HG03571 (cell line): ENCODE measurements at regions not wholly inside any gene's neighbourhood (a gene's known extent, or its start where the extent isn't known, plus 50 kb on each side); places are given as distances from the start of the nearest gene placed in this dataset.
"Not testable (repeated sequence)": the region's sequence is repeated elsewhere in the genome, so short reads cannot be mapped to it uniquely, and the experiment has no call there.

Source experiments
- ATAC-seq: cut with Tn5 transposase; IDR thresholded peaks from one replicate; pipeline ENCODE4 v1.9.1; 2021; ENCODE audit not compliant: unreplicated experiment

DNA sequence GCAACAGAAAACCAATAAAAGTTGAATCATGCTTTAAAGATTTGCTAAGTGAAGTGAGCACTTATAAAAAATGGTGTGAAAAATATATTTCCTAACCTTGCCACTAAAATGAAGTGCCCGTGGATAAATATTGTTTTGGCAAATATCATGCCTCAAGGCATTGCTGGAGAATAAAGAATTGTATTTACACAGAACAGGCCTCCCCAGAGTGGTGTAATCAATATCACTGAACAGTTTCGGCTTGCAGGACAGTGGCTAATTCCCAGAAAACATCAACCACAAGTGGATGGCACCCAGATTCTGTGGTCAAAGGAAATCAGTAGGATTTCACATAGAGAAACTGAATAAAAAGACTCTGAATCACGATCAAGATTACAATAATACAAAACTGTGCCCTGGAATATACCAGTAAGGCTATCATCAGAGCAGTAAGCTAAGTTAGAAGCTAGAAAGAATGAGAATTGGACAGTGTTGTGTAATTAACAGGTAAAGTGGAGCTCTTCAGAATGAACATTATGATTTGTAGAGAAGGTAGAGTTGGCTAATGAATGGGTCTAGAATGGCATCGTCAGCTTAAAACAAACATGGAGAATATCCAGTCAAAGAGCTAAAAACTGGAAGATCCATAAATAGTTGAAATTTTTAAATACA is 1026.9 kb upstream of the ADGRB3 start:
- ATAC-seq = no peak

DNA sequence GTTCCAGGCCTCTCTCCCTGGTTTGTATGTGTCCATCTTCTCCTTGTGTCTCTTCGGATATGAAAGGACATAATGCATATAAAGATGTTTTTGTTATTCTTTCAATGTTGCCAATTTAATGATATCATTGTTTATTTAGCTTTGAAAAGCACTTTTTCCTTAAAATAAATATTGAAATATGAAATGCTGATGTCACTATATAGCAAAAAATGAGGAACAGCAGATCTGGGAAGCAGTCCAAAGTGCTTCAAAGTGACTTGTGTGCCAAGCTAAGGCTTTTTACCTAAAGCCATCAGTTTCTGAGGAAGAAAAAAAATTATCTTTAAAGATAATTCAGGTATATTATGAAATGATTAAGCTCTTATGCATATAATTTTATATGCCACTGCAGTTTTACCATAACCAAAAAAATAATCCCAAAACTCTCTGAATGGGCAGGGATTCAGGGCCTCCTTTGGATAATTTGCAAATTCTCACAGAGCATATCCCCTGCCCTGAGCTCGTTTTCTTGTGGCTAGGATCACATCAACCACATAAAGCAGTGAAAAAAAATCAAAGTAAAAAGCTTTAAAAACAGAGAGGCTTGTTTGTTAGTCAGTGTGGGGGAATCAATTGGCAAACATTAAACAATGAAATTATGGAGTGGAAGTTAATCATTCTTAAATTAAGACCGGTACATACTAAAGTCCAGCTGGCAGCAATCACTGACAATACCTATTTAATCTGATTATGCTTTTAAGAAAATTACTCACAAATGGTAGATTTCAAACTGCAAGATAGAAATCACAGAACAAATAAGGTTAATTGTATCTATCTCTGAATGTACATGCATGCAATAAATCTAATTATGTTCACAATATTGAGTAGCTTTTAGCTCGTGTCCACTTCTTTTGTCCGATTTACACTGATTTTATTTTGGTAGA is 1027.9 kb upstream of the ADGRB3 start:
- no peak for ATAC-seq

DNA sequence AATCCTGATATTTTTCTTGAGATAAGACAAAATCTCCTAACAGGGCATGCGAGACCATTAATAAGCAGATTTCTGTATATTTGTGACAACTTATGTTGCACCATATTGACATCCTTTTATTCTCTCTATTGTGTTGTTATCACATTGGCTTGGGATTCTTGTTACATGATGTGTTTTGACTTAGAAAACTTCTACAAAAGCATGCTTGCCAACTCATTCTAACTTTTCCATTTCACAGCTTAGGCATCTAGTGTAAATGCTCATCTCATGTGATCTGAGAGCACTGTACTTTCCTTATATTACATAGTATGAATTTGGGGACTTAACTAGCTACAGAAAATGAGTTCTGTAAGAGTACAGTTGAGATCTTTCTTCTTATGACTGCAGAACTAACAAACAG is 1040.7 kb upstream of the ADGRB3 start:
- ATAC-seq = no peak

DNA sequence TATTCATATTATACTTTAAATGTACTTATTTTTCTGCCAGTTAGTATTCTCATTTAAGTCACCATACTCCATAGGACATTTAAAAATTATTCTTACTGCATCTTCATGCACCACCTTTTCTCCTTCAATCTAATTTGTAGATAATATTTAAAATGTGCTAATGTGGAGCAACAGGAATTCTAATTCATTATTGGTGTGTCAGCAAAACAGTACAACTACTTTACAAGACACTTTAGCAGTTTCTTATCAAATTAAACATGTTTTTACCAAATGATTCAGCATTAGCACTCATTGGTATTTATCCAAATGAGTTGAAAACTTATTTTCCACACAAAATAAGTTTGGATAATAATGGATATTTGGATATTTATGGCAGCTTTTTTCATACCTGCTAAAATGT is 1041.8 kb upstream of the ADGRB3 start:
- no peak for ATAC-seq

DNA sequence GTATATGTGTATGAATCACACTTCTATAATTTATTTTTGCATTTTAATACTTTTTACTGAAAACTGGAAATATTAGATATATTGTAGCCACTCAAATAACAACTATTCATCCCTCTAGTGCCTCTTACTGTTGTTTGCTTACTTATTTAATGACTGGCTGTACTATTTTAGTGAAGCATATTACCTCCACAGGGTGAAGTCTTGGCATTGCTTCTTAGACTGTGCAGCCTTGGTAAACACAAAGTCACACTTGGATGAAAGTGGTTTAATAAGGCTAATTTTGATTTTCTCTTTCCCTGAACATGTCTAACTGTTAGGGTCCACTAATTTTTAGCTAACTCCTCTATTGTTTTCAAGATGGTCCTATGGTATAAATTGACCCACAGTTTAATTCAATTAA is 1043.2 kb upstream of the ADGRB3 start:
- no peak for ATAC-seq

DNA sequence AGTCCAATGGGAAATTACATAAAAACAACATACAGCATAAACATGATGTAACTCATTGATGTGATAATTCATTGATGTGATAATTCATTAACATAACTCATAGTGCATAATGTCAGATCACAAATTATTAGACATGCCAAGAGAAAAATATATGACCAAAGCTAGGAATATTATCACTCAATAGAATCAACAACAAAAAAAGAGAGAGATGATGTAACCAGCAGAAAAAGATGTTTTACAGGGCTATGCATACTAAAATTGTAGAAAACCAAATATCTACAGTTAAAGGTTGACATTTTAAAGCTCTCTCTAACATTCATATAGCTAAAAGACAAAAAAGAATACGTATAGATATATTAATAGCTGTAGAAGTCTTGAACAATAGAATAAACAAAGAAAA is 1067.2 kb upstream of the ADGRB3 start:
- ATAC-seq = no peak

DNA sequence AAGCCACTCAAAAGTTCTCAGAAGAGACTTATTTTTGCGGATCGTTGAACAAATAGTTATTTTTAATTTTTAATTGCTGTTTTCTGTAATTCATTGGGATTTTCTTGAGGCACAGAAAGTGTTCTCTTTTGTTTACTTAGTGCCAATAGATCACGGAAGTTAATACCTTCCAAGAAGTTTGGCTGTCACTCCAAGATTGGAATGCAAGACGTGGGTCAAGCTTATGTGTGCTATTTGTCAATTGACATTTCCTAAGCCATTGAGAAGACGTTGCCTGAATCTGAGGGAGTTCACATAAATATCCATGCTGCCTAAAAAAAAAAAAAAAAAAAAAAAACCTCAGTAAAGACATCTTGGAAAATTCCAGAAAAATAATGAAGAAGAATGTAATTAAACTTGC is 1071.4 kb upstream of the ADGRB3 start:
- no peak for ATAC-seq

DNA sequence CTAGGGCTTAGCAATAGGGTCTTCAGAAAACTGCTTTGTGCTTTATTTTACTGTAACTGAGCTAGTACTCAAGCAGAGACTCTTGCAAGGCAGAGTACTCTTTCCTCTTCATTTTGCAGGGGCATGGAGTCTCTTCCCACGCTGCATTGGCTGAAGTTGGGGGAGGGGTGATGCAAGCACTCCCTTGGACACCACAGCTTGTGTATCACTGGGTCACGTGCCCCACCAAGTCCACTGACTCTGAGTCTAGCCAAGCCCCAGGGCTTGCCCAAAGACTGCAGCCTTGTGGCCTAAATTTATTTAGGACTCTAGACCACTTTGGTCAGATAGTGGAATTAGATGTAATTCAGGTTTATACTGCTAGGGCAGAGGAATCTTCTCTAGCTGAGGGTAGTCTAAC is 1075.0 kb upstream of the ADGRB3 start:
- ATAC-seq = no peak

DNA sequence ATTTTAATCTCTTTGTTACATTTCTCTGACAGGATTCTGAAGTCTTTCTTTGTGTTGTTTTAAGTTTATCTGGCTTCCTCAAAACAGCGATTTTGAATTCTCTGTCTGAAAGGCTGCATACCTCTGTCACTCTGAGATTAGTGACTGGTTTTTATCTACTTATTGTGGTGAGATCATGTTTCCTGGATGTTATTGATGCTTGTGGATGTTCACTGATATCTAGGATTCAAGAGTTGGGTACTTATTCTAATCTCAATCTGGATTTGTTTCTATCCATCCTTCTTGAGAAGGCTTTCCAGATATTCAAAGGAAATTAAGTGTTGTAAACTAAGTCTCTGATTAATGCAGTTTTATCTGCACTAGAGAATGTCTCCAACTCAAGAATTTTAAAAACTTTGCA is 1076.1 kb upstream of the ADGRB3 start:
- no peak for ATAC-seq

DNA sequence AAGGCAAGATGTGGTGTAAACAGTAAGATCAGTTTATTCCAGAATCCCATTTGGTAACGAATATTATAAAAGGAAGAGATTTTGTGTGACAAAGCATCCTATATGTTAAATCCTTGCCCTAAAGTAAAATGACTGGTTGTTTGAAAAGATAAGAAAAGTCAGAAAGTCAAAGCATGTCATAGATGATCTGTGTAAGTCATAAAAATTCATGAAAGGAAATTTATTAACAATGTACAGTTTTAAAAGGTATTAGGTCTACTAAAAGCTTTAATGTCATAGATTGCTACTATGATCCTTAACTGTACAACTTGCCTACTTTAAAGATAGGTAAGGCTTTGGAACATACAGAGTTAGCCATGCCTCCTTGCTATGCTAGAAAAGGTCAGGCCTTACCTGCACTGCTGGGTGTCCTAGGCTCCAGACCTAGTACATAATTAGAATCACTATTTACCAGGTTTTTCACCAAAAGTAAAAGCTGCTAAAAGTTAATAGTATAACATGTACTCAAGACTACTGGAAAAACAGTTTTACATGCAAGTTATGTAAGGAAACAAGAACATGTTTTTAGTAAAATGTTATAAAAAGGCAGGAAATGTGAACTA is 1090.1 kb upstream of the ADGRB3 start:
- ATAC-seq = no peak

DNA sequence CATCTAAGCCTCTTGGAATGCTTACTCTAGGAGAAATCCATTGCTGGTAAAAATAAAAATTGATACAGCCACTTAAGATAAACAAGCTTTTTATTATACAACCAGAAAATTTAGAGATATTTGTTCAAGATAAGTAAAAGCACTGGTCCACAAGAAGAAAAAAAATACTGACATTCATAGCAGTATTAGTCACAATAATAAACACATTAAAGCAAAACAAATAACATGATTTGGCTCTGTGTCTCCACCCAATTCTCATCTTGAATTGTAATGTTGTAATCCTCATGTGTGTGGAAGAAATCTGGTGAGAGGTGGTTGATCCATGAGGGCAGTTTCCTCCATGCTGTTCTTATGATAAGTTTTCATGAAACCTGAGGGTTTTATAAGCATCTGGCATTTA is 1093.5 kb upstream of the ADGRB3 start:
- no peak for ATAC-seq

DNA sequence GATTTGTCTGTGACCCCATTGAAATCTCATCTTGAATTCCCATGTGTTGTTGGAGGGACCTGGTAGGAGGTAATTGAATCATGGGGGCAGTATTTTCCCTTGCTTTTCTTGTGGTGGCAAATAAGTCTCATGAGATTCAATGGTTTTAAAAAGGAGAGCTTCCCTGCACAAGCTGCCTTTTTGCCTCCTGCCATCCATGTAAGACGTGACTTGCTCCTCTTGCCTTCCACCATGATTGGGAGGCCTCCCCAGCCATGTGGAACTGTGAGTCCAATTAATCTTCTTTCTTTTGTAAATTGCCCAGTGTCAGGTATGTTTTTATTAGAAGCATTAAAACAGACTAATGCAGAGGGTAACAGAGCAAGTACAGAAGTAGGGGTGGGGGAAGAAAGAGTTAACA is 1097.0 kb upstream of the ADGRB3 start:
- no peak for ATAC-seq

DNA sequence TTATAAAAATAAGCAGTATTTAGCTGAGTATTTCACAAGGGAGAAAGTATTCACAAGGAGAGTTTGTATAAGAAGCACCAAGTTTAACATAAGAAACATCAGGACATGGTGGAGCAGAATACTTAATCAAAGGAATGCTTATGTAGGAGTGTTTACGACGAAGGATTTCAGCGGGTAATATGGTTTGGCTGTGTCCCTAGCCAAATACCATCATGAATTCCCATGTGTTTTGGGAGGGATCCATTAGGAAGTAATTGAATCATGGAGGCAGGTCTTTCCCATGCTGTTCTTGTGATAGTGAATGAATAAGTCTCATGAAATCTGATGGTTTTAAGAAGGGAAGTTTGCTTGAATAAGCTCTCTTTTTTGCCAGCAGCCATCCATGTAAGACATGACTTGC is 1099.1 kb upstream of the ADGRB3 start:
- no peak for ATAC-seq

DNA sequence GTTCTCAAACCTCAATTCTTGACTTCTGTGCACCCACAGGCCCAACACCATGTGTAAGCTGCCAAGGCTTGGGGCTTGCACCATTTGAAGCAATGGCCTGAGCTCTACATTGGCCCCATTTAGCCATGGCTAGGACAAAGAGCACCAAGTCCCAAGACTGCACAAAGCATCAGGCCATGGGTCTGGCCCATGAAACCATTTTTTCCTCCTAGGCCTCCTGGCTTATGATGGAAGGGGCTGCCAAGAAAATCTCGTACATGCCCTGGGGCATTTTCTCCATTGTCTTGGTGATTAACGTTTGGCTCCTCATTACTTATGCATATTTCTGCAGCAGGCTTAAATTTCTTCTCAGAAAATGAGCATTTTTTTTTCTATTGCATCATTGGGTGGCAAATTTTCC is 1128.7 kb upstream of the ADGRB3 start:
- ATAC-seq = no peak

DNA sequence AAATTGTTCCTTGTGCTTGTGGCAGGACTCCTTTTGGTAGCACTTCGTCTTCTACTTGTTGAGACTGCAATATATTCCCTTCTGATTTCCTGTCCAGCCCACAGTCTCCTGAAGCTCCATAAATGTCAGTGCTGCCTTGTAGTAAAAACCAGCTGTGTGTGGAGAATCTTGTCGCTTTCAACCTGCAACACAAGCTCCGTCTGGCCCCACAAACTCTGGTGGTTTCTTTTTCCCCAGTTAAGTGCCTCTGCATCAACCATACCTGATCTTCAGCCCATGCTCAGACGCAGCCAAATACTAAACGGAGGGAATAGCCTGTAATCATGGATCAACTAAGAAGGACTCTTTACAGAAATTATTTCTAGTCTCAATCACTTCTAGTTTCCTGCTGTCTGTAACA is 1133.3 kb upstream of the ADGRB3 start:
- no peak for ATAC-seq

DNA sequence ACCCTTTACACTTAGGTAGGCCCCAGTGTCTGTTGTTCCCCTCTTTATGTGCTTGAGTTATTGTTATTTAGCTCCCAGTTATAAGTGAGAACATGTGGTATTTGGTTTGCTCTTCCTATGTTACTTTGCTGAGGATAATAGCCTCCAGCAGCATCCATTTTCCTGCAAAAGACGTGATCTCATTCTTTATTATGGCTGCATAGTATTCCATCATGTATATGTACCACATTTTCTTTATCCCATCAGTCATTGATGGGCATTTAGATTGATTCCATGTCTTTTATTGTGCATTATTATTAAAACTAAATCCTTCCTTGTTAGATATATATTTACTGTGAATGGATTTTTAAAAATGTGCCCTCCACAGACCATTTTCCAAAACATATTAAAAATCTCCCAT is 1137.3 kb upstream of the ADGRB3 start:
- ATAC-seq = no peak

DNA sequence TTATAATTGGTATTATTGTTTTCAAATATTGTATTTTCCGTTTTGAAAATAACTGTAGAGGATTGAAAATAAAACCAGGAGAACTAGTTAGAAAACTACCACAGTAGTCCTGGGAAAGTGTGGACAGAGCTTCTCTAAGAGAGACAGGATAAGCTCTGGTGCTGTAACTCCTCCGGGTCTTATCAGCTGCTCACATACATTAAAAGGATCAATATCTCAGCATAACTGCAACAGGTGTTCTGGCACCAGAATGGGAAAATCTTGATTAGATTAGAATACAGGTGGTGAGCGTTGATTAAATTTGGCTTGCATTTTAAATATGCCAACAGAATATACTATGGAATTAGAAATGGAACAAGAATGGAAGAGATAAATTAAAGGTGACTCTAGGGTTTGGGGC is 1138.9 kb upstream of the ADGRB3 start:
- no peak for ATAC-seq

DNA sequence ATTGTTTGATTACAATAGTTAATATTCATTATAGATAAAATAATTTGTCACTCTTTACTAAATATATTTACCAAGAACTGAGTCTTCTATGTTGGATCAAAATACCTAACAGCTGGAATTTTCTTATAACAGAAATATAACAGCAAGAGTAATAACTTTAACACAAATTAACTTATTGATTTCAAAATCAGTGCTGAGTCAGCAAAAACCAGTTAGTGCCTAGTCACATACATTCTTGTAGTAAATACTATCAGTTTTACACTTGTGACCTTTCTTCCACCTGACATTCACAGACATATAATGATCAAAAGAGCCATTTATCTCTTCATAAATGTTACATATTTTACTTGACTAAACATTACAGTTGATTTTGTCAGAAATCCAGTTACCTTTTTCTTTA is 1141.4 kb upstream of the ADGRB3 start:
- no peak for ATAC-seq

DNA sequence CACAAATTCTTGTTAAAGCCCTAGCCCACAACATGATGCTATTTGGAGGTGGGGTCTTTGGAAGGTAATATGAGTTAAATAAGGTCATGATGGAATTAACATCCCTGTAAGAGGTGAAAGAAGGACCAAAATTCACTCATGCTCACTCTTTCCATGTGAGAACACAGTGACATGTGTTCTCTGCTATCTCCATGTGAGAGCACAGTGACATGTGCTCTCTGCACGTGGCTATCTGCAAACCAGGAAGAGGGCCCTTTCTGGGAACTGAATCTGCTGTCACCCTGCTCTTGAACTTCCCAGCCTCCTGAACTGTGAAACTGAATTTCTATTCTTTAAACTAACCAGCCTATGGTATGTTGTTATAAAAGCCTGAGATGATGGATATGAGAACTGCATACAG is 1159.4 kb upstream of the ADGRB3 start:
- no peak for ATAC-seq

DNA sequence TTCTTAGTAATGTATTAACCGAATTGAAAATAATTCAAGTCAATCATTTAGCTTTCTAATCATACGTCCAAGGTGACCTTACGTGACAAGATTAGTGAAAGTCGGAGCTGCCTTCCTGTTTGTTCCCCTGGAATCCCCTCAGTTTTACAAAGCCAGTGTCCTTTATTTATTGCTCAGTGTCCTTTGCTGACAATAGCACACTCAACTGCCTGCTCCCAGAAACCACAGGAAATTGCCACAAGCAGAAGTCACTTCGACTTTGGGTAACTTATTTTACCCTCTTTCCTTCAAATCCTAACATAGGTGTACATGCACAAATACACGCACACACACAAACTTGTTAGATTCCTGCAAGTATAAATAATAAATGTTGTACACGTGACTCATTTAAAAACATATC is 1167.7 kb upstream of the ADGRB3 start:
- no peak for ATAC-seq

DNA sequence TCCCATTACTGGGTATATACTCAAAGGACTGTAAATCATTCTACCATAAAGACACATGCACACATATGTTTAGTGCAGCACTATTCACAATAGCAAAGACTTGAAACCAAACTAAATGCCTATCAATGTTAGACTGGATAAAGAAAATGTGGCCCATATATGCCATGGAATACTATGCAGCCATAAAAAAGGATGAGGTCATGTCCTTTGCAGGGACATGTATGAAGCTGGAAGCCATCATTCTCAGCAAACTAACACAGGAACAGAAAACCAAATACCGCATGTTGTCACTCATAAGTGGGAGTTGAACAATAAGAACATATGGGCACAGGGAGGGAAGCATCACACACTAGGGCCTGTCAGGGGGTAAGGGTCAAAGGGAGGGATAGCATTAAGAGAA is 1172.4 kb upstream of the ADGRB3 start:
- ATAC-seq = not testable (repeated sequence)

DNA sequence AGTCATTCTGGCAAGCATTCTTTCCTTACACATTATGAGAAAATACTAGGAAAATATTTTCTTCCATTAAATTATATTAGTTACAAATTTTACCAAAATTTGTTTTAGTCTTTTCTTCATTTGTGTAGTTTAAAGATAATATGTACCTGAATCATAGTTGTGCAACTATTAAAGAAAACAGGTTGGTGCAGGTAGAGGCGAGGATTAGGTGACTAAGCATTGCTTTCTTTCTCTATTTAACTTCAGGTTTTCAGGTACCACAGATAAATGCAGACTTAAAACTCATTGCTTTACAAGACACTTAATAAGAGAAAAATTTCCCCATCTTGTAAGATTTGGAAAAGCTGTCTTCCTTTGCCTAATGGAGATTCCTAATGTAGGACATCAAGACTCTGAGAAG is 1175.5 kb upstream of the ADGRB3 start:
- ATAC-seq = no peak
